ENCODE measurements at regions not wholly inside any gene's neighbourhood (a gene's known extent, or its start where the extent isn't known, plus 50 kb on each side); places are given as distances from the start of the nearest gene placed in this dataset.
A peak's percentile ranks its signal among the peaks of the same experiment; 100 is the strongest.

DNA sequence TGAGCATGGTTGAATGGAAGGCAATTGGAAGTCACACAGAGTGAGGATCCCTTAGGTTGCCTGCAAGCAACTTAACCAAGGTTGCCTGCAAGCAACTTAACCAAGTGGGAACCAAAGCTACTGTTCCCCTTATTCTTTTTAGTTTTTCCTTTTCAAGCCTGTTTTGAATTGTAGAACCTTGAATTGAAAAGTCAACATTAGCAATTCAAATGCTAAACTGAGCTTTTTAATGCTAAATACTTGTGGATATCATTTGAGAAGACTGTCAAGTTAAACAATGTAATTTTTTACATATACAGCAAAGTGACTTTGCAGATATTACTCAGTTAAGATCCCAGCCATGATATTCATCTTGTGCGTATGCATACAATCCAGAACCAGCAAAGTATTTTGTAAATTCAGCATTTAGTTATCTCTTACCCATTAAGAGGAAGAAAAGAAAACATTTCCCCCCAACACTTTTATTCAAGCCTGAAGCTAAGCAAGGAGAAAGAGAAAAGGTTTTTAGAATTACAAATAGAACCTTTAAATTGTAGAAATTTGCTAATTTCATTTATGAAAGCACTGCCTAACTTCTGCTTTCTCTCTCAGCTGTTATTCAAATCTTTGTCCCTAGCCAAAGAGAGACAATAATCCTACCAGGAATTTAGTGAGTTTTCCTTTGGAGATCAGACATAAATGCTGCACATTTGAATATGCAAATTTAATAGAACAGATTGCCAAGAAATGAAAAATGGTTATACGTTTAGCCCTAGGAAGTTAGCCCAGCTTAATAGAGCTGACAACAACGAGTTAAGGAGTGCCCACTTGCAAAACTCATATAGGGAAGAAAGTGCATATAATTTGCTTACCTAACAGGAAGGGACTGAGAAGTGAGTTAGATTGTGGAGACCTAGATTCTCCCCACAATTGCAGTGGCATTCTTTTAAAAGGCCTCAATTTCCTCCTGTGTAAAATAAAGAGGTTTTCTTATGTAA is 643.2 kb upstream of the PIK3C3 start:
- DNase-seq (ENCODE audit: low read depth in 4 of 4, low spot score in 2 of 4), result no peak

DNA sequence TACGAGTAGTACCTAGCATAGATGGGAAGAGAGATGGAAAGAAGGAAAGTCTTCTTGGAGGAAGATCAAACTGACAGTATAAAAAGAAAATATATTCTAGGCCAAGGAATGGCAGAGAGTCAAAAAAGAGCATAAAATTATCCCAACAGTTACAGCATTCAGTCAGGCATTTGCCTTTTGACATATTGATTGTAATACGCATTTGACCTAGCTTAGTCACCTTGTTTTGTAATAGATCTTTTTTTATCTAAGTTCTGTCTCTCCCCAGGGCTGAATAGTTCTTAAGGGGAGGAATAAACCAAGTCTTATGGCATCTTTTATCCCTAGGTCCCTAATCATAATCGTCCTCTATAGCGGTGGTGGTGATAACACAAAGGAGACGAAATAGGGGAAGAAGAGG is 657.3 kb upstream of the PIK3C3 start:
- no peak for DNase-seq (ENCODE audit: low read depth in 4 of 4, low spot score in 2 of 4)

DNA sequence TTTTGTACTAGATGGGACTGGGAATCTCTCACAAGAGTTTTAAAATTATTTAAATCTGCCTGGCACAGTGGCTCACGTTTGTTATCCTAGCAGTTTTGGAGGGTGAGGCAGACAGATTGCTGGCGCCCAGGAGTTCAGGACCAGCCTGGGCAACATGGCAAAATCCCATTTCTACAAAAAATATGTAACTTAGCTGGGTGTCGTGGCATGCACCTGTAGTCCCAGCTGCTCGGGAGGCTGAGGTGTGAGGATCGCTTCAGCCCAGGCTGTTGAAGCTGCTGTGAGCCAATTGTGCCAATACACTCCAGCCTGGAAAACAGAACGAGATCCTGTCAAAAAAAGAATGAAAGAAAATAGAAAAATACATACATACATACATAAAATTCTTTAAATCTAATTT is 685.7 kb upstream of the PIK3C3 start:
- DNase-seq (ENCODE audit: low read depth in 4 of 4, low spot score in 2 of 4), result no peak

GRCh38 chr18:41268271-41268670 is 686.8 kb upstream of the PIK3C3 start:
- no peak for DNase-seq (ENCODE audit: low read depth in 4 of 4, low spot score in 2 of 4)

- DNase-seq (ENCODE audit: low read depth in 4 of 4, low spot score in 2 of 4), result no peak
Measured at GRCh38 chr18:41266616-41267015, 688.4 kb upstream of the PIK3C3 start.

GRCh38 chr18:41266204-41266603 is 688.8 kb upstream of the PIK3C3 start:
- no peak for DNase-seq (ENCODE audit: low read depth in 4 of 4, low spot score in 2 of 4)

- no peak for DNase-seq (ENCODE audit: low read depth in 4 of 4, low spot score in 2 of 4)
Measured at GRCh38 chr18:41265047-41265446, 690.0 kb upstream of the PIK3C3 start.

DNA sequence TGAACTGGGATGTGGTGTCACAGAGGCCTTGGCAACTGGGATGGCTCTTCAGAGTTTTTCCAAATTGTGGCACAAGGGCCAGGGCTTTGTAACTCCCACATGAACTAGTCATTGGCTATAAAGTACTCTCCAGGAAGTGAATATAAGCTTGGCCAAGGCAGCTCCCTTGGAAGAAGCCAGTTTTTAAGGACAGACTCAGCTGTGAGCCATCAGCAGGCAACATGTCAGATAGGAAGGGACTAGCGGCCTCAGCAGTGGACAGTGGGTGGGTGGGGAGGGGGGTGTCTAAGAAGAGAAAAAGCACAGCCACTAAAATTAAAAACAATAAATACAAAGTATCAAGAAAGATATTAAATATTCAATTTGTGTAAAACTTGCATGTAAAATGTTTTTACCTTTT is 691.1 kb upstream of the PIK3C3 start:
- DNase-seq (ENCODE audit: low read depth in 4 of 4, low spot score in 2 of 4), result no peak

GRCh38 chr18:41262688-41263087 is 692.3 kb upstream of the PIK3C3 start:
- DNase-seq (ENCODE audit: low read depth in 4 of 4, low spot score in 2 of 4), result no peak

DNA sequence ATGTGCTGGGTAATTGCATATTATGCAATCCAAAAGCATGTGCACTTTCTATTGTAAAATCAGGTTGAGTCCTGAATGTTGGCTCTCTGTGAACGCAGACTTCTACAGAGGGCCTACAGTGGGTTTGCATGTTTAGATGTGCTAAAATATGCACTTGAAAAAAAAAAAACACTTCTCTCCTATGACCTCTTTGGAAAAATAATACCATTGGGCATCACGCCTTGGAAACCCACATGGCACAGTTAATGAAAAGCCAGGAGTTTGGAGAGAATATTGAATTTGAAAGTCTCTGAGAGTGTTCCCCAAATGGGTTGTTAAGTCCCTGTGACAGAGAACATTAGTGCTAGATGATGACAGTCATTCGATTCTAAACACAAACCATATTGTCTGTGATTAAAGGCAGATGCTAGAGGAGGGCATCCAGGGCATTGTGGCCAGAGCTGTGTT is 710.4 kb upstream of the PIK3C3 start:
- DNase-seq (ENCODE audit: low read depth in 4 of 4, low spot score in 2 of 4), result no peak

GRCh38 chr18:41237317-41237716 is 717.7 kb upstream of the PIK3C3 start:
- no peak for DNase-seq (ENCODE audit: low read depth in 4 of 4, low spot score in 2 of 4)

GRCh38 chr18:41231681-41232080 is 723.4 kb upstream of the PIK3C3 start:
- DNase-seq (ENCODE audit: low read depth in 4 of 4, low spot score in 2 of 4), result no peak

GRCh38 chr18:41227993-41228392 is 727.0 kb upstream of the PIK3C3 start:
- no peak for DNase-seq (ENCODE audit: low read depth in 4 of 4, low spot score in 2 of 4)

DNA sequence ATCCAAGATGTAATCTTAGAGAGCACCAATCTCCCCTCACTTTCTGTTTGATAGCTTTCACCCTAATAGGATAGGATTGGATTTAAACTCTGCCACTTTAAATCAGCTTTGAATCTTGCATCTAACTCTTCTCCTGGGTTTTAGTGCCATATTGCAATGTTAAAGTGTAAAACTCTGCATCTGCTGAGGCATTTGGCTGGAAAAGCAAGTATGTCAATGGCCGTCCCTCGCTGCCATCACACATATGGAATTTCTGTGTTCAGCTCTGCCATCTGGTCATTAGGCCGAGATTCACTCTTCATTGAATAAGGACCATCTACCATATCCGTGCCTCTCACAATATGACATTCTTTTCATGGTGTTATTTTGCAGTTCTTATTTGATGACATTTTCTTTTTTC is 728.1 kb upstream of the PIK3C3 start:
- DNase-seq (ENCODE audit: low read depth in 4 of 4, low spot score in 2 of 4), result no peak

DNA sequence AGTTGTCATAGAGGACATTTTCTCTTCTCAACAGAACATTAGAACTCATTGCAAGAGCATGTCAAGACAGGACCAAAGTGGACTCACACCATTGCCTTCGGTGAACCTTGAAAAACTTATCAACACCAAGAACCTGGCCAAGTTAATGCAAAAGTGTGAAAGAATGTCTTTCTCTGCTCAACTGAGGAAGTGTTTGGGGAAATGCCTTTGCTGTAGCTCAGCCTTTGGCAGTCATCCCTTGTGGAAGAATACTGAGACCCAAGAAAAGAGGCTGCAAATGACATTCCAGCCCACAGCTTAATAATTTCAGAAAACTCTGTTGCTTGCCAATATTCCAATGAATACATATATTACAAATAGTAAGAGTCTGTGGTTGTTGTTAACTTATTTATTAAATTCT is 728.8 kb upstream of the PIK3C3 start:
- peak in 1 of 4 donors; percentile 0 for DNase-seq (ENCODE audit: low read depth in 4 of 4, low spot score in 2 of 4)

DNA sequence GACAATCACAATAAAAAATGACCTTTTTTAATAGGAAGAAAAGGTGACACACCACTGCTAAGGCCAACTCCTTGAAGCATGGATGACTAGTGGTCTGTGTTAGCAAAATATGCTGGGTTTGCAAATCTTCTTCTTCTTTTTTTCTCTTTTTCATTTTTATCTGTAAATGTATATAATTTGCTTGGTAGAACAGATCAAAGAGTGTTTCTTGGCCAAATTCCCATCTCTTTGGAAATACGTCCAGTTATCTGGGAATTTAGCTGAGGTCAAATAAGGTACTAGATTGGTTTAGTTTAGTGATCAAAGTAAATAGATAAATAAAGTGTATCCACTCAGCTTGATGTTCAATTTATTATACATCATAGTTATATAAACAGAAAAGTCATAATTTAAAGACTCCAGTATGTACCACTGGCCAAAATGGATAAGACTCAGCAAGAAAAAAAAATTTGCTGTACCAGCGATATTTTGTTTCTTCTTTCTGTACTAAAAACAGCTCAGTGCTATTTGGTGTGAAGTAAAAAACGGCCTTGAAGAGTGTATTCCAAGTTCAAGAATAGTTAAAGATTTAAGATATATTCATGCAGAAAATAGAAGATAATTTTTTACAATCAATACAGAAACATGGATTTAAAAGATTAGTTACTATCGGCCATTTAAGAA is 738.6 kb upstream of the PIK3C3 start:
- DNase-seq (ENCODE audit: low read depth in 4 of 4, low spot score in 2 of 4), result no peak

- DNase-seq (ENCODE audit: low read depth in 4 of 4, low spot score in 2 of 4), result no peak
Measured at GRCh38 chr18:41207706-41208105, 747.3 kb upstream of the PIK3C3 start.

- no peak for DNase-seq (ENCODE audit: low read depth in 4 of 4, low spot score in 2 of 4)
Measured at GRCh38 chr18:41206341-41206830, 748.6 kb upstream of the PIK3C3 start.

DNA sequence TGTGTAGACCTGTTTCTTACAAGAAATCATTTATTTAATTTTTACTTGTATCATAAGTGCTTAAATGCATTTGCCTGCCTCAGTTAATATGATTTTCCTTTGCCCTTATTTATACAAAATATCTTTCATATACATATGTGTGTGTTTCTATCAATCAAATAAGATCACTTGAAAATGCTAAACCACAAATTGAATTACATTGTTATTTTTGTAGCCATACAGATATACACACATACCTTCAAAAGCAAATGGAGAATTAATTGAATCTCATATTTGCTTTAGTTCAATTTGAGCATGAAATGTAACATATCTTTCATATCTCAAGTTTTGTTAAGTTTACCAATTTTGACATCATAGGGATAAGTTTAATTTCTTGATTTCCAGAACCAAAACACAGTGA is 755.8 kb upstream of the PIK3C3 start:
- no peak for DNase-seq (ENCODE audit: low read depth in 4 of 4, low spot score in 2 of 4)

GRCh38 chr18:41197967-41198366 is 757.1 kb upstream of the PIK3C3 start:
- DNase-seq (ENCODE audit: low read depth in 4 of 4, low spot score in 2 of 4), result no peak

DNA sequence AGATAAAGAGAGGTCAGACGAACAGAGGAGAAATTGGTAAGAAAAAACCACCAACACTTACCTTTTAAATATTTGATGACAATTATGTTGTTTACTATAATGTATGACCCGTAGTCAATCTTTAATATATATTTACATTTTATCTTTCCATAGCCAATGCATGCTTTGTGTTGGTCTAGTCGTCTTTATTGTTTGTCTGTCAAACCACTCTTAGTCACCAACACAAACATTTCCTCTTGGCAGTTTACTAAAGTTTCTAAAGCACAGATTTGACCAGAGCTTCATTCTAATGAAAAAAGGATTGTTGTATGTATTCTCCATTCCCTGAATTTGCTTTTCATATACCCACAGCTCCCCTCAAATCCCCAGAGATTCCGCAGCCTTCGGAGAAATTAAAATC is 784.7 kb upstream of the PIK3C3 start:
- DNase-seq (ENCODE audit: low read depth in 4 of 4, low spot score in 2 of 4), result no peak

- no peak for DNase-seq (ENCODE audit: low read depth in 4 of 4, low spot score in 2 of 4)
Measured at GRCh38 chr18:41165625-41166024, 789.4 kb upstream of the PIK3C3 start.

Measured in left renal cortex interstitium (tissue), 4 donors.